SU-DHL-6 (cell line): ENCODE measurements at regions not wholly inside any gene's neighbourhood (a gene's known extent, or its start where the extent isn't known, plus 50 kb on each side); places are given as distances from the start of the nearest gene placed in this dataset.

Experiments used
- H2AFZ ChIP-seq: fragments of 200-600 bp; sonication (generic); 2 replicates; pipeline ENCODE4 v1.6.1; 2014; ENCODE audit warnings: low read depth, mild to moderate bottlenecking, moderate library complexity, mixed read lengths, antibody characterized with exemption, low read length; ENCODE audit not compliant: severe bottlenecking
- H3F3A ChIP-seq: fragments of 200-600 bp; shearing (Covaris generic); 2 replicates; pipeline ENCODE4 v1.6.0; 2016; ENCODE audit warnings: antibody characterized with exemption, mild to moderate bottlenecking; ENCODE audit not compliant: insufficient read depth
- H3K27ac ChIP-seq: fragments of 200-600 bp; sonication (generic); 2 replicates; pipeline ENCODE4 v1.5.1; 2016; ENCODE audit warnings: low read depth, mild to moderate bottlenecking, low read length, moderate library complexity, mixed read lengths
- H3K27me3 ChIP-seq: fragments of 200-600 bp; sonication (generic), shearing (Covaris generic); 2 replicates; pipeline ENCODE4 v1.6.0; 2014; ENCODE audit warnings: mild to moderate bottlenecking, low read length
- H3K36me3 ChIP-seq: fragments of 200-600 bp; sonication (generic); 2 replicates; pipeline ENCODE4 v1.6.1; 2014; ENCODE audit warnings: mild to moderate bottlenecking, low read length, mixed read lengths
- H3K4me2 ChIP-seq: fragments of 300-600, 200-600 bp; shearing (Covaris generic), sonication (generic); 2 replicates; pipeline ENCODE4 v1.6.0; 2014; ENCODE audit warnings: low read length, low read depth, mild to moderate bottlenecking; ENCODE audit not compliant: poor library complexity, severe bottlenecking
- H3K4me3 ChIP-seq: fragments of 200-600 bp; sonication (generic); 2 replicates; pipeline ENCODE4 v1.5.1; 2014; ENCODE audit warnings: antibody characterized with exemption, low read length, mild to moderate bottlenecking, mixed read lengths; ENCODE audit not compliant: insufficient read depth, poor library complexity, severe bottlenecking
- H3K79me2 ChIP-seq: fragments of 200-600 bp; sonication (generic); 2 replicates; pipeline ENCODE4 v1.6.1; 2014; ENCODE audit warnings: mild to moderate bottlenecking, low read length, moderate library complexity; ENCODE audit not compliant: insufficient read depth
- H3K9ac ChIP-seq: fragments of 200-600 bp; sonication (generic); 2 replicates; pipeline ENCODE4 v1.7.0; 2014; ENCODE audit warnings: mild to moderate bottlenecking, low read length
- H3K9me2 ChIP-seq: fragments of 200-600 bp; sonication (generic); replicated peaks from 2 replicates; pipeline ENCODE4 v1.6.1; 2014; ENCODE audit warnings: low read length; ENCODE audit not compliant: insufficient read depth
- H3K9me3 ChIP-seq: fragments of 200-600 bp; sonication (generic); 2 replicates; pipeline ENCODE4 v1.6.1; 2014; ENCODE audit warnings: low read length, mixed read lengths; ENCODE audit not compliant: insufficient read depth
- H4K20me1 ChIP-seq: fragments of 200-600 bp; sonication (generic); 2 replicates; pipeline ENCODE4 v1.6.1; 2014; ENCODE audit warnings: low read depth, mild to moderate bottlenecking, antibody characterized with exemption, low read length, moderate library complexity, mixed read lengths
- EZH2phosphoT487 ChIP-seq: fragments of 200-600 bp; sonication (generic), shearing (Covaris generic); conservative IDR thresholded peaks from 2 replicates; pipeline ENCODE4 v1.6.1; 2018; ENCODE audit warnings: mild to moderate bottlenecking, antibody characterized with exemption, low read length, moderate library complexity, mixed read lengths
- TF ChIP-seq, protein P1 (sequence below): fragments of 200-600 bp; sonication (generic); IDR thresholded peaks from one replicate; pipeline ENCODE4 v1.5.1; 2017; ENCODE audit warnings: antibody characterized with exemption, mild to moderate bottlenecking, low read length, moderate library complexity; ENCODE audit not compliant: insufficient read depth, poor library complexity, severe bottlenecking

GRCh38 chr15:94910166-94910565 lies 678.8 kb downstream of the MCTP2 start:
- no peaks in the 10 kb centered on the region for H3K9me2 ChIP-seq

GRCh38 chr15:94912760-94913159 lies 681.4 kb downstream of the MCTP2 start:
- Histone ChIP-seq H3K79me2 (no peaks in the 10 kb centered on the region), H2AFZ (no peak overlapping the region), H3K9me2 (no peaks in the 10 kb centered on the region), H3K9ac (no peak overlapping the region), H3K4me2 (no peak overlapping the region), H3K27ac (no peak overlapping the region), H3K36me3 (no peaks in the 10 kb centered on the region), H3K27me3 (no peaks in the 10 kb centered on the region), H3K9me3 (no peaks in the 10 kb centered on the region), H3K4me3 (no peak overlapping the region), H3F3A (no peaks in the 10 kb centered on the region), H4K20me1 (no peaks in the 10 kb centered on the region)
- TF ChIP-seq, protein P1, sequence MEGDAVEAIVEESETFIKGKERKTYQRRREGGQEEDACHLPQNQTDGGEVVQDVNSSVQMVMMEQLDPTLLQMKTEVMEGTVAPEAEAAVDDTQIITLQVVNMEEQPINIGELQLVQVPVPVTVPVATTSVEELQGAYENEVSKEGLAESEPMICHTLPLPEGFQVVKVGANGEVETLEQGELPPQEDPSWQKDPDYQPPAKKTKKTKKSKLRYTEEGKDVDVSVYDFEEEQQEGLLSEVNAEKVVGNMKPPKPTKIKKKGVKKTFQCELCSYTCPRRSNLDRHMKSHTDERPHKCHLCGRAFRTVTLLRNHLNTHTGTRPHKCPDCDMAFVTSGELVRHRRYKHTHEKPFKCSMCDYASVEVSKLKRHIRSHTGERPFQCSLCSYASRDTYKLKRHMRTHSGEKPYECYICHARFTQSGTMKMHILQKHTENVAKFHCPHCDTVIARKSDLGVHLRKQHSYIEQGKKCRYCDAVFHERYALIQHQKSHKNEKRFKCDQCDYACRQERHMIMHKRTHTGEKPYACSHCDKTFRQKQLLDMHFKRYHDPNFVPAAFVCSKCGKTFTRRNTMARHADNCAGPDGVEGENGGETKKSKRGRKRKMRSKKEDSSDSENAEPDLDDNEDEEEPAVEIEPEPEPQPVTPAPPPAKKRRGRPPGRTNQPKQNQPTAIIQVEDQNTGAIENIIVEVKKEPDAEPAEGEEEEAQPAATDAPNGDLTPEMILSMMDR = no peak
- no peak for TF ChIP-seq EZH2phosphoT487

More at GRCh38 chr15:94910166-94910565, 678.8 kb downstream of the MCTP2 start:
- Histone ChIP-seq H3K27me3 (no peaks in the 10 kb centered on the region), H3K9ac (no peak overlapping the region), H2AFZ (no peak overlapping the region), H3K36me3 (no peaks in the 10 kb centered on the region), H3F3A (no peaks in the 10 kb centered on the region), H3K9me3 (no peaks in the 10 kb centered on the region), H3K4me3 (no peak overlapping the region), H4K20me1 (no peaks in the 10 kb centered on the region), H3K27ac (no peak overlapping the region), H3K4me2 (no peak overlapping the region), H3K79me2 (no peaks in the 10 kb centered on the region)
- TF ChIP-seq, protein P1 = no peak
- TF ChIP-seq EZH2phosphoT487 = no peak

DNA sequence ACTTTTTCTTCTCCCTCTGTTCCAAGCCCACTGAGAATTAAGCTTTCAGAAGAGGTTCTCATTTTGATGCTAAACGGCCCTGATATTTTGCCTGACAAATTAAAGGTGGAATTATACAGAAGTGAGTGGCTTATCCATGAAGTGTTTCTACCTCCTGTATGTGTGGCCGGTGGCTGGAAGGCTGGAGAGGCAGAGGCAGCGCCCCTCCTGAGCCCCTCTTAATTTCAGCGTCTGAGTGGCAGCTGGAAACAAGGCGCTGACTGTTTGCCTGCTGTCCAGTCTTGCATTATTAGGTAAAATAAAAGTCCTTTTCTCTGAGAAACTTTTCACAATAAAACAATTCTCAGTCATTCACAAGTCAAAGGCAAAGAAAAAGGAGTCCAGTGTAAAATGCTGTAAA lies 685.7 kb downstream of the MCTP2 start:
- H3K9me3 ChIP-seq = no peaks in the 10 kb centered on the region
- H3K27ac ChIP-seq = no peak overlapping the region
- no peaks in the 10 kb centered on the region for H3K9me2 ChIP-seq
- no peak overlapping the region for H2AFZ ChIP-seq
- H3K27me3 ChIP-seq = no peaks in the 10 kb centered on the region
- H3K79me2 ChIP-seq = no peaks in the 10 kb centered on the region
- no peak overlapping the region for H3K4me3 ChIP-seq
- H3K4me2 ChIP-seq = no peak overlapping the region
- H3K9ac ChIP-seq = no peak overlapping the region
- no peak for TF ChIP-seq EZH2phosphoT487
- TF ChIP-seq, protein P1 = no peak
- no peaks in the 10 kb centered on the region for H3K36me3 ChIP-seq
- H4K20me1 ChIP-seq = no peaks in the 10 kb centered on the region
- H3F3A ChIP-seq = no peaks in the 10 kb centered on the region
